Body of pancreas (tissue), 4 donors: ENCODE measurements at regions not wholly inside any gene's neighbourhood (a gene's known extent, or its start where the extent isn't known, plus 50 kb on each side); places are given as distances from the start of the nearest gene placed in this dataset.
A peak's percentile ranks its signal among the peaks of the same experiment; 100 is the strongest.
"Not testable (repeated sequence)": the region's sequence is repeated elsewhere in the genome, so short reads cannot be mapped to it uniquely, and the experiment has no call there.

Source experiments
- ATAC-seq: fragments of 150-250 bp; one replicate; pipeline ENCODE4 v1.9.1; 2016
- DNase-seq, 4 donors: peaks; one replicate each; pipeline ENCODE4 v3.0.0-alpha.2; 2019
- H3K27ac ChIP-seq, 4 donors: fragments of 200-600 bp; sonication (generic); 1 replicate in 3 of 4; 2 replicates in 1 of 4; pipeline versions ENCODE4 v1.5.1 to v1.6.1; 2016 to 2019; ENCODE audit warnings: mild to moderate bottlenecking in 1 of 4, mixed read lengths in 1 of 4, moderate library complexity in 1 of 4
- H3K27me3 ChIP-seq, 2 donors: fragments of 200-600 bp; sonication (generic); one replicate each; pipeline ENCODE4 v1.6.0; 2016; ENCODE audit warnings: mild to moderate bottlenecking in 1 of 2
- H3K36me3 ChIP-seq, 2 donors: fragments of 200-600 bp; sonication (generic); replicated peaks in 1 of 2; 2 replicates each; pipeline ENCODE4 v1.5.1; 2016; ENCODE audit warnings: low read depth in 2 of 2; ENCODE audit not compliant: insufficient read depth in 1 of 2
- H3K4me1 ChIP-seq: fragments of 200-600 bp; sonication (generic); one replicate; pipeline ENCODE4 v1.6.0; 2016
- H3K4me3 ChIP-seq, 2 donors: fragments of 200-600 bp; sonication (generic); 1 replicate in 1 of 2; 2 replicates in 1 of 2; pipeline ENCODE4 v1.5.1; 2016 to 2019
- H3K9me3 ChIP-seq, 3 donors: fragments of 200-600 bp; sonication (generic); 1 replicate in 2 of 3; 2 replicates in 1 of 3; pipeline ENCODE4 v1.5.1; 2016
- CTCF ChIP-seq, 7 experiments: fragments of 450-650 bp in 4 of 7; fragments of 200-600 bp in 3 of 7; sonication (generic) in 3 of 7; IDR thresholded peaks; one replicate each; pipeline ENCODE4 v1.5.1; 2016 to 2019; ENCODE audit warnings: antibody characterized with exemption in 7 of 7
- POLR2A ChIP-seq, 3 donors: fragments of 450-650 bp; IDR thresholded peaks; one replicate each; pipeline ENCODE4 v1.6.1; 2016; ENCODE audit warnings: antibody characterized with exemption in 3 of 3, mild to moderate bottlenecking in 2 of 3
- WGBS, 2 donors: methylation state at CpG; one replicate each; pipeline ENCODE4 v1.1.5; 2017; 5-methylcytosine and 5-hydroxymethylcytosine counted together
- intact Hi-C: fragments of 100-400 bp; cut with DNase I; formaldehyde crosslinking; loops from one replicate; pipeline ENCODE4 v1.15.1; 2023

- ATAC-seq, result no peak
Observed at GRCh38 chr20:57980506-57980905, 247.9 kb downstream of the ANKRD60 start.

GRCh38 chr20:57977569-57977968, 250.9 kb downstream of the ANKRD60 start:
- DNase-seq, result peak in 3 of 4 donors; percentile 20 to 33 (median 28)
- H3K36me3 ChIP-seq, result no peaks in the 10 kb centered on the region
- no peaks in the 10 kb centered on the region for H3K27me3 ChIP-seq
- no peaks in the 10 kb centered on the region for H3K9me3 ChIP-seq
- 37 to 42% methylated on average over 7 of the region's 7 CpGs for WGBS, 2 donors
- H3K4me1 ChIP-seq, result no peaks in the 10 kb centered on the region
- no peak overlapping the region for H3K27ac ChIP-seq
- ATAC-seq, result no peak
- TF ChIP-seq POLR2A (IDR thresholded peaks at IDR 0.05), result no peak
- TF ChIP-seq CTCF (IDR thresholded peaks at IDR 0.05), result no peak
- no peak overlapping the region for H3K4me3 ChIP-seq
- intact Hi-C loops, result no loop called here

More at GRCh38 chr20:57980506-57980905, 247.9 kb downstream of the ANKRD60 start:
- H3K4me3 ChIP-seq, result no peak overlapping the region
- WGBS, 2 donors, result 12 to 15% methylated on average over 8 of the region's 8 CpGs
- no peaks in the 10 kb centered on the region for H3K9me3 ChIP-seq
- intact Hi-C loops, result no loop called here
- DNase-seq, result no peak
- H3K4me1 ChIP-seq, result no peaks in the 10 kb centered on the region
- H3K27me3 ChIP-seq, result no peaks in the 10 kb centered on the region
- no peaks in the 10 kb centered on the region for H3K36me3 ChIP-seq
- H3K27ac ChIP-seq, result no peak overlapping the region
- no peak for TF ChIP-seq CTCF (IDR thresholded peaks at IDR 0.05)
- no peak for TF ChIP-seq POLR2A (IDR thresholded peaks at IDR 0.05)

- intact Hi-C loops, result no loop called here
- H3K36me3 ChIP-seq, result no peaks in the 10 kb centered on the region
- no peak for DNase-seq
Observed at GRCh38 chr20:57977141-57977540, 251.3 kb downstream of the ANKRD60 start.

GRCh38 chr20:57974863-57975262, 253.6 kb downstream of the ANKRD60 start:
- H3K27ac ChIP-seq, result no peak overlapping the region
- H3K4me3 ChIP-seq, result no peak overlapping the region
- DNase-seq (no peak), ATAC-seq (no peak)
- H3K27me3 ChIP-seq, result no peaks in the 10 kb centered on the region
- intact Hi-C loops, result no loop called here
- H3K9me3 ChIP-seq, result no peaks in the 10 kb centered on the region
- 59 to 88% methylated on average over 3 of the region's 3 CpGs for WGBS, 2 donors
- no peaks in the 10 kb centered on the region for H3K36me3 ChIP-seq
- TF ChIP-seq POLR2A (IDR thresholded peaks at IDR 0.05) (no peak), CTCF (IDR thresholded peaks at IDR 0.05) (no peak)
- no peaks in the 10 kb centered on the region for H3K4me1 ChIP-seq

More at GRCh38 chr20:57977141-57977540, 251.3 kb downstream of the ANKRD60 start:
- Histone ChIP-seq H3K27ac (no peak overlapping the region), H3K4me3 (no peak overlapping the region), H3K9me3 (no peaks in the 10 kb centered on the region), H3K27me3 (no peaks in the 10 kb centered on the region), H3K4me1 (no peaks in the 10 kb centered on the region)
- TF ChIP-seq POLR2A (IDR thresholded peaks at IDR 0.05), result no peak
- no peak for TF ChIP-seq CTCF (IDR thresholded peaks at IDR 0.05)
- 58 to 67% methylated on average over 10 of the region's 10 CpGs for WGBS, 2 donors
- no peak for ATAC-seq

- no peaks in the 10 kb centered on the region for H3K4me1 ChIP-seq
- 49 to 70% methylated on average over 3 of the region's 3 CpGs for WGBS, 2 donors
- H3K27ac ChIP-seq, result no peak overlapping the region
- TF ChIP-seq CTCF (IDR thresholded peaks at IDR 0.05), result no peak
- no peak for TF ChIP-seq POLR2A (IDR thresholded peaks at IDR 0.05)
- H3K27me3 ChIP-seq, result no peaks in the 10 kb centered on the region
- intact Hi-C loops, result no loop called here
- no peaks in the 10 kb centered on the region for H3K36me3 ChIP-seq
- no peak overlapping the region for H3K4me3 ChIP-seq
- ATAC-seq, result no peak
- H3K9me3 ChIP-seq, result no peaks in the 10 kb centered on the region
- no peak for DNase-seq
Observed at GRCh38 chr20:57973886-57974285, 254.6 kb downstream of the ANKRD60 start.

- H3K9me3 ChIP-seq, H3K4me1 ChIP-seq, ATAC-seq, H3K27me3 ChIP-seq, H3K4me3 ChIP-seq, intact Hi-C loops, H3K36me3 ChIP-seq, DNase-seq, H3K27ac ChIP-seq: not testable (repeated sequence)
- WGBS, 2 donors, result 84 to 85% methylated on average over 1 of the region's 1 CpG
Observed at GRCh38 chr20:57971583-57971982, 256.9 kb downstream of the ANKRD60 start.
